HCT116 (cell line): ENCODE measurements at regions not wholly inside any gene's neighbourhood (a gene's known extent, or its start where the extent isn't known, plus 50 kb on each side); places are given as distances from the start of the nearest gene placed in this dataset.

Experiments
- ATAC-seq: fragments of 200-7000 bp; cut with Tn5 transposase; 2 replicates; pipeline ENCODE4 v1.9.1; 2020; ENCODE audit warnings: mild to moderate bottlenecking, moderate library complexity
- BruUV-seq: library from RNA; stranded (reverse); fragments of 400-500 nt; replicated peaks from 2 replicates; lab custom pipeline; 2021; lab: Mats Ljungman, UMichigan
- CTCF ChIA-PET: fragments of 300-600 bp; sonication (Branson Sonifier 250); formaldehyde crosslinking; loops from one replicate; lab custom pipeline; 2021; ENCODE audit warnings: antibody characterized with exemption; lab: Charles Lee
- POLR2A ChIA-PET: fragments of 300-600, 350-600 bp; sonication (Branson Sonifier 250); formaldehyde crosslinking; loops from one replicate; lab custom pipeline; 2021; ENCODE audit warnings: antibody characterized with exemption; lab: Charles Lee
- RAD21 ChIA-PET, 2 experiments: fragments of 300-600 bp; sonication (Branson Sonifier 250); formaldehyde crosslinking; loops; one replicate each; lab custom pipeline; 2023; ENCODE audit warnings: low total read pairs in 2 of 2; ENCODE audit not compliant: uncharacterized antibody in 2 of 2, unreplicated experiment in 2 of 2, low non-redundant PET in 1 of 2; lab: Charles Lee
- DNase-seq: peaks from one replicate; pipeline ENCODE4 v3.0.0-alpha.2; 2010; ENCODE audit warnings: low read depth, low spot score
- H2AFZ ChIP-seq: fragments of 200-600 bp; shearing (Covaris generic), sonication (generic); 2 replicates; pipeline ENCODE4 v1.6.1; 2017; ENCODE audit warnings: low read depth, mixed run types, mixed read lengths, antibody characterized with exemption, low read length; ENCODE audit not compliant: poor library complexity, severe bottlenecking
- H3K27ac ChIP-seq: 2 replicates; pipeline ENCODE4 v1.5.1; 2012; ENCODE audit warnings: low read depth, low read length
- H3K27me3 ChIP-seq: fragments of 200-600 bp; sonication (generic); 2 replicates; pipeline ENCODE4 v1.6.1; 2016; ENCODE audit warnings: mixed run types, low read length, mixed read lengths; ENCODE audit not compliant: insufficient read depth
- H3K36me3 ChIP-seq, 2 experiments: fragments of 200-500 bp in 1 of 2; fragments of 200-600 bp in 1 of 2; sonication (Bioruptor generic) in 1 of 2; sonication (generic) in 1 of 2; 2 replicates each; pipeline versions ENCODE4 v1.5.1 to v1.6.1; 2014 to 2016; ENCODE audit warnings: low read length in 2 of 2, inconsistent platforms in 1 of 2, mixed read lengths in 1 of 2, mixed run types in 1 of 2; ENCODE audit not compliant: insufficient read depth in 2 of 2, control insufficient read depth in 1 of 2
- H3K4me1 ChIP-seq, 2 experiments: fragments of 200-600 bp in 1 of 2; sonication (generic) in 1 of 2; 2 replicates each; pipeline versions ENCODE4 v1.5.1 to v1.6.1; 2012 to 2017; ENCODE audit warnings: low read length in 2 of 2, inconsistent platforms in 1 of 2, mild to moderate bottlenecking in 1 of 2, mixed read lengths in 1 of 2, mixed run types in 1 of 2, moderate library complexity in 1 of 2; ENCODE audit not compliant: insufficient read depth in 2 of 2, control insufficient read depth in 1 of 2
- H3K4me2 ChIP-seq: fragments of 200-600 bp; sonication (generic); 2 replicates; pipeline ENCODE4 v1.6.1; 2017; ENCODE audit warnings: mixed run types, low read length, mixed read lengths
- H3K4me3 ChIP-seq, 2 experiments: fragments of 200-600 bp in 1 of 2; sonication (generic) in 1 of 2; replicated peaks in 1 of 2; 2 replicates each; pipeline ENCODE4 v1.5.1; 2011 to 2016; ENCODE audit warnings: low read length in 2 of 2, control low read depth in 1 of 2, low read depth in 1 of 2, mild to moderate bottlenecking in 1 of 2, mixed read lengths in 1 of 2, mixed run types in 1 of 2
- H3K79me2 ChIP-seq: fragments of 200-600 bp; sonication (generic); 2 replicates; pipeline ENCODE4 v1.6.1; 2017; ENCODE audit warnings: mild to moderate bottlenecking, mixed run types, low read length, moderate library complexity, mixed read lengths; ENCODE audit not compliant: insufficient read depth
- H3K9ac ChIP-seq: fragments of 200-600 bp; sonication (generic); 2 replicates; pipeline ENCODE4 v1.6.1; 2016; ENCODE audit warnings: low read length, mixed read lengths
- H3K9me2 ChIP-seq: fragments of 200-600 bp; sonication (generic), shearing (Covaris generic); 2 replicates; pipeline ENCODE4 v1.6.1; 2017; ENCODE audit warnings: mixed run types, mild to moderate bottlenecking, moderate library complexity; ENCODE audit not compliant: insufficient read depth
- H3K9me3 ChIP-seq, 2 experiments: fragments of 200-500 bp in 1 of 2; fragments of 200-600 bp in 1 of 2; sonication (Bioruptor generic) in 1 of 2; sonication (generic) in 1 of 2; 2 replicates each; pipeline ENCODE4 v1.6.1; 2014 to 2017; ENCODE audit warnings: low read length in 2 of 2, mixed read lengths in 2 of 2, inconsistent platforms in 1 of 2, low read depth in 1 of 2, mild to moderate bottlenecking in 1 of 2, mixed run types in 1 of 2, moderate library complexity in 1 of 2; ENCODE audit not compliant: control insufficient read depth in 1 of 2, insufficient read depth in 1 of 2
- H4K20me1 ChIP-seq: fragments of 200-600 bp; sonication (generic), shearing (Covaris generic); 2 replicates; pipeline ENCODE4 v1.6.1; 2017; ENCODE audit warnings: mixed run types, mild to moderate bottlenecking, moderate library complexity; ENCODE audit not compliant: insufficient read depth
- EGR1 ChIP-seq: IDR thresholded peaks from 2 replicates; pipeline ENCODE4 v1.6.1; 2012; ENCODE audit warnings: low read depth
- JUND ChIP-seq: IDR thresholded peaks from 2 replicates; pipeline ENCODE4 v1.6.1; 2012
- POLR2AphosphoS5 ChIP-seq: IDR thresholded peaks from 2 replicates; pipeline ENCODE4 v1.6.1; 2011; ENCODE audit warnings: mild to moderate bottlenecking, low read depth, low read length, moderate library complexity
- RAD21 ChIP-seq: IDR thresholded peaks from 2 replicates; pipeline ENCODE4 v1.6.1; 2012; ENCODE audit warnings: low read depth, mild to moderate bottlenecking
- ZNF274 ChIP-seq: fragments of 200-500 bp; sonication (Bioruptor generic); IDR thresholded peaks from 2 replicates; pipeline ENCODE4 v1.6.1; 2014; ENCODE audit warnings: mild to moderate bottlenecking, low read depth, low read length, inconsistent platforms
- intact Hi-C: fragments of 100-400 bp; cut with micrococcal nuclease; formaldehyde crosslinking; loops from 2 replicates; pipeline ENCODE4 v1.10.0; 2022
- TF ChIP-seq, protein P1 (sequence below): IDR thresholded peaks from 2 replicates; pipeline ENCODE4 v1.6.1; 2012
- TF ChIP-seq, protein P2 (sequence below): IDR thresholded peaks from 2 replicates; pipeline ENCODE4 v1.6.1; 2011; ENCODE audit warnings: mild to moderate bottlenecking, low read length, moderate library complexity; ENCODE audit not compliant: insufficient replicate concordance; ENCODE audit errors: extremely low read depth
- TF ChIP-seq, protein P3 (sequence below), 3 experiments: fragments of 200-600 bp in 1 of 3; sonication (generic) in 1 of 3; IDR thresholded peaks in 2 of 3; conservative IDR thresholded peaks in 1 of 3; 2 replicates each; pipeline ENCODE4 v1.5.1; 2012 to 2017; ENCODE audit warnings: low read depth in 2 of 3, low read length in 2 of 3, antibody characterized with exemption in 1 of 3, borderline replicate concordance in 1 of 3, control low read depth in 1 of 3, mild to moderate bottlenecking in 1 of 3, mixed read lengths in 1 of 3, mixed run types in 1 of 3, moderate library complexity in 1 of 3; ENCODE audit not compliant: insufficient read depth in 1 of 3

DNA sequence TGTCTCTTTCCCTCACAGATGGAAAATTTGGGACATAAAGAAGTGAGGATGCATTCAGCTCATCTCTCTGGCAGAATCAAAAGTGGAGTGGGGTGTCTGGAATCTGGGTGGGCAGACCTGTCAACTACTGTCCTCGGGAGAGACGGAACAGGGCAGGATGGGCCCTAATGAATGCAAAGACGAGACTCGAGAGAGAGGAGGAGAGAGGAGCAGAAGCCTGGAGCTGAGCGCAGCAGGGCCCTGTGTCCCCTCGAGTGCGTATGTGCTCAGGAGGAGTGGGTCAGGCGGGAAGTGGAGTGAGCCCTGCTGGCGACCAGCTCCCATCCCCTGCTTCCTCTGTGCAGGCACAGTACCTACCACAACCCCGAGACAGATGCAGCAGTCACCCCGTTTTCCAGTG is 78.9 kb downstream of the TEX29 start:
- ChIA-PET RAD21 (no interaction called here), CTCF (no interaction called here), POLR2A (no interaction called here)
- Histone ChIP-seq H3K27me3 (no peaks in the 10 kb centered on the region; the same call in 1 of the 2 replicates), H3K9ac (no peak overlapping the region), H2AFZ (no peak overlapping the region), H4K20me1 (no peaks in the 10 kb centered on the region), H3K79me2 (no peaks in the 10 kb centered on the region), H3K4me1 (no peaks in the 10 kb centered on the region), H3K36me3 (no peaks in the 10 kb centered on the region), H3K9me2 (no peaks in the 10 kb centered on the region), H3K27ac (no peak overlapping the region), H3K9me3 (no peaks in the 10 kb centered on the region), H3K4me2 (no peak overlapping the region), H3K4me3 (no peak overlapping the region)
- no TSS peak for BruUV-seq
- intact Hi-C loops, result no loop called here
- ATAC-seq (no peak), DNase-seq (no peak)
- TF ChIP-seq RAD21, result no peak
- no peak for TF ChIP-seq ZNF274
- no peak for TF ChIP-seq EGR1
- no peak for TF ChIP-seq POLR2AphosphoS5
- TF ChIP-seq, protein P1, sequence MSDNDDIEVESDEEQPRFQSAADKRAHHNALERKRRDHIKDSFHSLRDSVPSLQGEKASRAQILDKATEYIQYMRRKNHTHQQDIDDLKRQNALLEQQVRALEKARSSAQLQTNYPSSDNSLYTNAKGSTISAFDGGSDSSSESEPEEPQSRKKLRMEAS, result no peak
- TF ChIP-seq, protein P2, sequence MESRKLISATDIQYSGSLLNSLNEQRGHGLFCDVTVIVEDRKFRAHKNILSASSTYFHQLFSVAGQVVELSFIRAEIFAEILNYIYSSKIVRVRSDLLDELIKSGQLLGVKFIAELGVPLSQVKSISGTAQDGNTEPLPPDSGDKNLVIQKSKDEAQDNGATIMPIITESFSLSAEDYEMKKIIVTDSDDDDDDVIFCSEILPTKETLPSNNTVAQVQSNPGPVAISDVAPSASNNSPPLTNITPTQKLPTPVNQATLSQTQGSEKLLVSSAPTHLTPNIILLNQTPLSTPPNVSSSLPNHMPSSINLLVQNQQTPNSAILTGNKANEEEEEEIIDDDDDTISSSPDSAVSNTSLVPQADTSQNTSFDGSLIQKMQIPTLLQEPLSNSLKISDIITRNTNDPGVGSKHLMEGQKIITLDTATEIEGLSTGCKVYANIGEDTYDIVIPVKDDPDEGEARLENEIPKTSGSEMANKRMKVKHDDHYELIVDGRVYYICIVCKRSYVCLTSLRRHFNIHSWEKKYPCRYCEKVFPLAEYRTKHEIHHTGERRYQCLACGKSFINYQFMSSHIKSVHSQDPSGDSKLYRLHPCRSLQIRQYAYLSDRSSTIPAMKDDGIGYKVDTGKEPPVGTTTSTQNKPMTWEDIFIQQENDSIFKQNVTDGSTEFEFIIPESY, result no peak
- no peak for TF ChIP-seq JUND
- TF ChIP-seq, protein P3, sequence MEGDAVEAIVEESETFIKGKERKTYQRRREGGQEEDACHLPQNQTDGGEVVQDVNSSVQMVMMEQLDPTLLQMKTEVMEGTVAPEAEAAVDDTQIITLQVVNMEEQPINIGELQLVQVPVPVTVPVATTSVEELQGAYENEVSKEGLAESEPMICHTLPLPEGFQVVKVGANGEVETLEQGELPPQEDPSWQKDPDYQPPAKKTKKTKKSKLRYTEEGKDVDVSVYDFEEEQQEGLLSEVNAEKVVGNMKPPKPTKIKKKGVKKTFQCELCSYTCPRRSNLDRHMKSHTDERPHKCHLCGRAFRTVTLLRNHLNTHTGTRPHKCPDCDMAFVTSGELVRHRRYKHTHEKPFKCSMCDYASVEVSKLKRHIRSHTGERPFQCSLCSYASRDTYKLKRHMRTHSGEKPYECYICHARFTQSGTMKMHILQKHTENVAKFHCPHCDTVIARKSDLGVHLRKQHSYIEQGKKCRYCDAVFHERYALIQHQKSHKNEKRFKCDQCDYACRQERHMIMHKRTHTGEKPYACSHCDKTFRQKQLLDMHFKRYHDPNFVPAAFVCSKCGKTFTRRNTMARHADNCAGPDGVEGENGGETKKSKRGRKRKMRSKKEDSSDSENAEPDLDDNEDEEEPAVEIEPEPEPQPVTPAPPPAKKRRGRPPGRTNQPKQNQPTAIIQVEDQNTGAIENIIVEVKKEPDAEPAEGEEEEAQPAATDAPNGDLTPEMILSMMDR (IDR thresholded peaks at IDR 0.05 in 2 of 3, conservative IDR thresholded peaks at IDR 0.05 in 1 of 3; ENCODE audit: borderline replicate concordance in 1 of 3, insufficient read depth in 1 of 3, low read depth in 2 of 3, low read length in 2 of 3), result no peak
